ENCODE measurements at regions not wholly inside any gene's neighbourhood (a gene's known extent, or its start where the extent isn't known, plus 50 kb on each side); places are given as distances from the start of the nearest gene placed in this dataset.

DNA sequence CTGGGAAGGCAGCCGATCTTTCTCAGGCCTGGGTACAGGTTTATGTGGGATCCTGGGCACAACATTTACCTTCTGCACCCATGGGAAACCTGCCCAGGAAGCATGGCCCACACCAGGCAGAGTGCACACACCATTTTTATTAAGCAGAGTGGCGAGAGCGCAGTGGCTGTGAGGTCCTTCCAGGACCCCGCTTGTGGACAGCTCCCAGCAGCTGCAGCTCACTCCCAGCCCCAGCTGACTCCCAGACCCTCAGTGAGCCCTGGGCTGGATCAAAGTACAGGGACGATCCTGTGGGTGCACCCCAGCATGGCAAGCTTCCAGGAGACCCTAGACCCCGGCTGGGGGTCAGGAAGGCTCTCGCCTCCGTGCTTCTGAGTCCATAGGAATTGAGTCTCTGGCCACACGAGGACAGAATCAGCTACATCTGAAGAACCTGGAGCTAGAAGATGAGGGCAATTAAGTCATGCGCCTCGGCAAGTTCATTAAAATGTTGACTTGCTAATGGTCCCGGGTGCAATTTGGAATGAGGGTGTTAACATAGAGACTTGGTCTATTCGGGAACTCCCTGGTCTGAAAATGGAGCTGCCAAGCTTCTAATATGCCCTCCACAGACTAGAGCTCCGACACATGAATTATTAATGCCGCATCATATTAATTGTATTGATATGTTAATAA, 65.4 kb upstream of the SLCO4A1 start:
- TF ChIP-seq NFE2L2 (IDR thresholded peaks at IDR 0.05; ENCODE audit: low read depth, low read length) (no peak), MXI1 (IDR thresholded peaks at IDR 0.05; ENCODE audit: borderline replicate concordance, low read depth, low read length) (no peak), RFX5 (IDR thresholded peaks at IDR 0.05; ENCODE audit: low read depth, low read length) (no peak), BHLHE40 (IDR thresholded peaks at IDR 0.05; ENCODE audit: low read depth, low read length) (no peak), CHD1 (IDR thresholded peaks at IDR 0.05; ENCODE audit: low read depth, low read length) (no peak), RAD21 (IDR thresholded peaks at IDR 0.05; ENCODE audit: low read length) (no peak), FOS (IDR thresholded peaks at IDR 0.05; ENCODE audit: low read depth, low read length) (no peak), SMC3 (IDR thresholded peaks at IDR 0.05; ENCODE audit: low read depth, low read length) (no peak), MAFK (IDR thresholded peaks at IDR 0.05; ENCODE audit: low read depth, low read length) (no peak), MAZ (IDR thresholded peaks at IDR 0.05; ENCODE audit: borderline replicate concordance, low read depth, low read length) (no peak), POLR2A (IDR thresholded peaks at IDR 0.05; ENCODE audit: low read depth, low read length) (no peak), CEBPB (IDR thresholded peaks at IDR 0.05; ENCODE audit: low read depth, low read length) (no peak), RCOR1 (IDR thresholded peaks at IDR 0.05; ENCODE audit: insufficient replicate concordance, low read length) (no peak)
- TF ChIP-seq, protein P1, sequence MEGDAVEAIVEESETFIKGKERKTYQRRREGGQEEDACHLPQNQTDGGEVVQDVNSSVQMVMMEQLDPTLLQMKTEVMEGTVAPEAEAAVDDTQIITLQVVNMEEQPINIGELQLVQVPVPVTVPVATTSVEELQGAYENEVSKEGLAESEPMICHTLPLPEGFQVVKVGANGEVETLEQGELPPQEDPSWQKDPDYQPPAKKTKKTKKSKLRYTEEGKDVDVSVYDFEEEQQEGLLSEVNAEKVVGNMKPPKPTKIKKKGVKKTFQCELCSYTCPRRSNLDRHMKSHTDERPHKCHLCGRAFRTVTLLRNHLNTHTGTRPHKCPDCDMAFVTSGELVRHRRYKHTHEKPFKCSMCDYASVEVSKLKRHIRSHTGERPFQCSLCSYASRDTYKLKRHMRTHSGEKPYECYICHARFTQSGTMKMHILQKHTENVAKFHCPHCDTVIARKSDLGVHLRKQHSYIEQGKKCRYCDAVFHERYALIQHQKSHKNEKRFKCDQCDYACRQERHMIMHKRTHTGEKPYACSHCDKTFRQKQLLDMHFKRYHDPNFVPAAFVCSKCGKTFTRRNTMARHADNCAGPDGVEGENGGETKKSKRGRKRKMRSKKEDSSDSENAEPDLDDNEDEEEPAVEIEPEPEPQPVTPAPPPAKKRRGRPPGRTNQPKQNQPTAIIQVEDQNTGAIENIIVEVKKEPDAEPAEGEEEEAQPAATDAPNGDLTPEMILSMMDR (conservative IDR thresholded peaks at IDR 0.05; ENCODE audit: low read depth, low read length), result no peak
- TF ChIP-seq, protein P2, sequence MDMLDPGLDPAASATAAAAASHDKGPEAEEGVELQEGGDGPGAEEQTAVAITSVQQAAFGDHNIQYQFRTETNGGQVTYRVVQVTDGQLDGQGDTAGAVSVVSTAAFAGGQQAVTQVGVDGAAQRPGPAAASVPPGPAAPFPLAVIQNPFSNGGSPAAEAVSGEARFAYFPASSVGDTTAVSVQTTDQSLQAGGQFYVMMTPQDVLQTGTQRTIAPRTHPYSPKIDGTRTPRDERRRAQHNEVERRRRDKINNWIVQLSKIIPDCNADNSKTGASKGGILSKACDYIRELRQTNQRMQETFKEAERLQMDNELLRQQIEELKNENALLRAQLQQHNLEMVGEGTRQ (IDR thresholded peaks at IDR 0.05; ENCODE audit: low read depth, low read length), result no peak
- TF ChIP-seq, protein P3, sequence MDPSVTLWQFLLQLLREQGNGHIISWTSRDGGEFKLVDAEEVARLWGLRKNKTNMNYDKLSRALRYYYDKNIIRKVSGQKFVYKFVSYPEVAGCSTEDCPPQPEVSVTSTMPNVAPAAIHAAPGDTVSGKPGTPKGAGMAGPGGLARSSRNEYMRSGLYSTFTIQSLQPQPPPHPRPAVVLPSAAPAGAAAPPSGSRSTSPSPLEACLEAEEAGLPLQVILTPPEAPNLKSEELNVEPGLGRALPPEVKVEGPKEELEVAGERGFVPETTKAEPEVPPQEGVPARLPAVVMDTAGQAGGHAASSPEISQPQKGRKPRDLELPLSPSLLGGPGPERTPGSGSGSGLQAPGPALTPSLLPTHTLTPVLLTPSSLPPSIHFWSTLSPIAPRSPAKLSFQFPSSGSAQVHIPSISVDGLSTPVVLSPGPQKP (IDR thresholded peaks at IDR 0.05; ENCODE audit: borderline replicate concordance, low read depth, low read length), result no peak
- Histone ChIP-seq H3K4me2 (ENCODE audit: low read depth, low read length) (no peak overlapping the region), H2AK5ac (ENCODE audit: low read depth, low read length) (no peak overlapping the region), H3K4ac (ENCODE audit: low read depth, low read length) (no peak overlapping the region), H3K56ac (ENCODE audit: extremely low read depth, insufficient read depth, low read length) (no peak overlapping the region), H2AFZ (replicated peaks; ENCODE audit: low read length, poor library complexity) (no peak overlapping the region), H3K27ac (ENCODE audit: insufficient read depth, low read length) (no peak overlapping the region), H2BK120ac (ENCODE audit: low read depth, low read length) (no peak overlapping the region), H3K9ac (ENCODE audit: low read depth, low read length) (no peak overlapping the region), H3K9me3 (ENCODE audit: control insufficient read depth, insufficient read depth, low read length) (no peaks in the 10 kb centered on the region), H3K79me1 (ENCODE audit: low read depth in 1 of 2, low read length in 2 of 2) (no peaks in the 10 kb centered on the region), H2BK15ac (ENCODE audit: low read depth, low read length) (no peak overlapping the region), H4K20me1 (ENCODE audit: insufficient read depth, low read length) (no peaks in the 10 kb centered on the region; the same call in 1 of the 2 replicates), H4K5ac (ENCODE audit: low read depth, low read length) (no peak overlapping the region), H3K4me1 (ENCODE audit: control insufficient read depth, insufficient read depth, low read length) (no peaks in the 10 kb centered on the region), H3K9me1 (ENCODE audit: insufficient read depth, low read length) (no peaks in the 10 kb centered on the region), H3K18ac (ENCODE audit: low read depth, low read length) (no peak overlapping the region), H2BK5ac (ENCODE audit: low read depth, low read length, poor library complexity, severe bottlenecking) (no peak overlapping the region), H3K36me3 (ENCODE audit: control insufficient read depth, insufficient read depth, low read length) (no peaks in the 10 kb centered on the region), H4K8ac (ENCODE audit: low read depth in 2 of 2, low read length in 2 of 2) (no peak overlapping the region), H3K27me3 (ENCODE audit: control insufficient read depth, insufficient read depth, low read length) (peaks cover 55% of the 10 kb centered on the region), H3K14ac (replicated peaks; ENCODE audit: low read depth, low read length) (no peak overlapping the region), H4K91ac (ENCODE audit: insufficient read depth, low read depth, low read length) (no peak overlapping the region), H3K23ac (ENCODE audit: low read depth, low read length) (no peak overlapping the region), H2AK9ac (replicated peaks; ENCODE audit: low read depth, low read length, poor library complexity) (no peak overlapping the region), H2BK20ac (ENCODE audit: low read depth, low read length) (no peak overlapping the region), H3K4me3 (ENCODE audit: insufficient read depth, low read depth, low read length) (no peak overlapping the region)
- 27% methylated on average over 6 of the region's 15 CpGs; no CpG with 5 or more reads in 1 of the 2 experiments for WGBS, 2 experiments (ENCODE audit: extremely low coverage in 2 of 2, insufficient read length in 1 of 2)
- intact Hi-C loops (cut with micrococcal nuclease), result no loop called here
- dilution Hi-C loops (cut with HindIII; ENCODE audit: low sequenced_read_pairs, unreplicated experiment), result no loop called here
- no TSS peak for BruUV-seq (replicated peaks)
- in situ Hi-C loops (cut with MboI; ENCODE audit: low sequenced_read_pairs), result no loop called here
- ChIA-PET CTCF (interaction anchor here (1.1 kb wide), 1 partner anchor 11 kb away, joined by 3 read pairs; no protein-coding TSS in a partner anchor), POLR2A (ENCODE audit: unreplicated experiment) (no interaction called here)
- DNase-seq (peak; percentile 16), ATAC-seq (ENCODE audit: low read depth) (peak; percentile 79)

Data from IMR-90 (cell line).